Osteoblast (primary cell): ENCODE measurements at regions not wholly inside any gene's neighbourhood (a gene's known extent, or its start where the extent isn't known, plus 50 kb on each side); places are given as distances from the start of the nearest gene placed in this dataset.

Experiments
- DNase-seq: peaks from one replicate; pipeline ENCODE4 v3.0.0; 2011; ENCODE audit warnings: low spot score, mixed read lengths; ENCODE audit not compliant: insufficient read length; ENCODE audit errors: missing footprints
- H2AFZ ChIP-seq: 2 replicates; pipeline ENCODE4 v1.6.0; 2011; ENCODE audit warnings: mild to moderate bottlenecking, low read length
- H3K27ac ChIP-seq: 2 replicates; pipeline ENCODE4 v1.5.1; 2011; ENCODE audit warnings: mild to moderate bottlenecking, low read depth, low read length, moderate library complexity
- H3K27me3 ChIP-seq: 2 replicates; pipeline ENCODE4 v1.6.0; 2012; ENCODE audit warnings: mild to moderate bottlenecking, control low read depth, inconsistent platforms, low read length, moderate library complexity; ENCODE audit not compliant: insufficient read depth
- H3K36me3 ChIP-seq: 2 replicates; pipeline ENCODE4 v1.5.1; 2011; ENCODE audit warnings: mild to moderate bottlenecking, low read length, control low read depth, moderate library complexity; ENCODE audit not compliant: insufficient read depth
- H3K4me1 ChIP-seq: 2 replicates; pipeline ENCODE4 v1.5.1; 2011; ENCODE audit warnings: mild to moderate bottlenecking, low read length, control low read depth, moderate library complexity; ENCODE audit not compliant: insufficient read depth
- H3K4me2 ChIP-seq: 2 replicates; pipeline ENCODE4 v1.6.0; 2011; ENCODE audit warnings: mild to moderate bottlenecking, low read length; ENCODE audit not compliant: insufficient read depth
- H3K4me3 ChIP-seq: fragments of 200-600 bp; sonication (generic); 3 replicates; pipeline ENCODE4 v1.5.1; 2012; ENCODE audit warnings: mild to moderate bottlenecking, low read length, inconsistent platforms; ENCODE audit not compliant: insufficient read depth
- H3K79me2 ChIP-seq: 2 replicates; pipeline ENCODE4 v1.6.0; 2012; ENCODE audit warnings: mild to moderate bottlenecking, low read length, control low read depth, inconsistent platforms; ENCODE audit not compliant: insufficient read depth
- H3K9me3 ChIP-seq: 2 replicates; pipeline ENCODE4 v1.5.1; 2011; ENCODE audit warnings: low read depth, low read length, control low read depth
- H4K20me1 ChIP-seq: 2 replicates; pipeline ENCODE4 v1.6.0; 2012; ENCODE audit warnings: mild to moderate bottlenecking, low read length, control low read depth; ENCODE audit not compliant: insufficient read depth
- TF ChIP-seq, protein P1 (sequence below): IDR thresholded peaks from 2 replicates; pipeline ENCODE4 v1.5.1; 2011; ENCODE audit warnings: mild to moderate bottlenecking, low read depth, low read length, moderate library complexity; ENCODE audit errors: extremely low read depth

DNA sequence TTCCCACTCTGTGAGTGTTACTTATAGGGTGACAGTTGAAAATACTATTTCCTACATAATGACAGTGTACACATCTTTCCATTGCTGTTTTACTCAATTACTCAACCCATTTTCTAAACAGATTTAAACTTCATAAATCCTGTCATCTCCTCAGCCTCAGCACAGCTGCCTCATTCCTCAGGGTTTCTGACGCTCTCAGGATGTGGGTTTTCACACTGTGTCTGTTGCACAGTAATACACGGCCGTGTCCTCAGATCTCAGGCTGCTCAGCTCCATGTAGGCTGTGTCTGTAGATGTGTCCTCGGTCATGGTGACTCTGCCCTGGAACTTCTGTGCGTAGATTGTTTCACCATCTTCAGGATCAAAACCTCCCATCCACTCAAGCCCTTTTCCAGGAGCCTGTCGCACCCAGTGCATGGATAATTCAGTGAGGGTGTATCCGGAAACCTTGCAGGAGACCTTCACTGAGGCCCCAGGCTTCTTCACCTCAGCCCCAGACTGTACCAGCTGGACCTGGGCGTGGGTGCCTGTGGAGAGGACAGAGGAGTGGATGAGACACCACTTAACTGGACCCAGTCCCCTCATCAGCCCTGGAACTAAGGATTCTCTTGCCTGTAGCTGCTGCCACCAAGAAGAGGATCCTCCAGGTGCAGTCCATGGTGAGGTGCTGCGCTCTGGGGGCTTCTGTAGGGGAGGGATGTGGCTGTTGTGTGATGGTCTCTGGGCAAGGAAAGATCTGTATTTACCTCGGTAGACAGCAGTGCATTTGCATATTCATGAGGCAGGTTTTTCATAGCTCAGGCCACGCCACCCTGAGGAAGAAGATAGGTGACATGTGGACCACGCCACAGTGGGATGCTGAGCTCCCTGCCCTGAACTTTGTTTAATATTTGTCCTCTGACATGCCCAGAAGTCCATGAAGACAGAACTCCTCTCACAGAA is 750.2 kb downstream of the TMEM121 start:
- H3K4me2 ChIP-seq: no peak overlapping the region
- no peaks in the 10 kb centered on the region for H4K20me1 ChIP-seq
- H2AFZ ChIP-seq: no peak overlapping the region
- no peaks in the 10 kb centered on the region for H3K36me3 ChIP-seq
- no peak overlapping the region for H3K4me3 ChIP-seq
- no peak overlapping the region for H3K27ac ChIP-seq
- no peaks in the 10 kb centered on the region for H3K27me3 ChIP-seq
- H3K79me2 ChIP-seq: no peaks in the 10 kb centered on the region
- TF ChIP-seq, protein P1, sequence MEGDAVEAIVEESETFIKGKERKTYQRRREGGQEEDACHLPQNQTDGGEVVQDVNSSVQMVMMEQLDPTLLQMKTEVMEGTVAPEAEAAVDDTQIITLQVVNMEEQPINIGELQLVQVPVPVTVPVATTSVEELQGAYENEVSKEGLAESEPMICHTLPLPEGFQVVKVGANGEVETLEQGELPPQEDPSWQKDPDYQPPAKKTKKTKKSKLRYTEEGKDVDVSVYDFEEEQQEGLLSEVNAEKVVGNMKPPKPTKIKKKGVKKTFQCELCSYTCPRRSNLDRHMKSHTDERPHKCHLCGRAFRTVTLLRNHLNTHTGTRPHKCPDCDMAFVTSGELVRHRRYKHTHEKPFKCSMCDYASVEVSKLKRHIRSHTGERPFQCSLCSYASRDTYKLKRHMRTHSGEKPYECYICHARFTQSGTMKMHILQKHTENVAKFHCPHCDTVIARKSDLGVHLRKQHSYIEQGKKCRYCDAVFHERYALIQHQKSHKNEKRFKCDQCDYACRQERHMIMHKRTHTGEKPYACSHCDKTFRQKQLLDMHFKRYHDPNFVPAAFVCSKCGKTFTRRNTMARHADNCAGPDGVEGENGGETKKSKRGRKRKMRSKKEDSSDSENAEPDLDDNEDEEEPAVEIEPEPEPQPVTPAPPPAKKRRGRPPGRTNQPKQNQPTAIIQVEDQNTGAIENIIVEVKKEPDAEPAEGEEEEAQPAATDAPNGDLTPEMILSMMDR: no peak
- H3K9me3 ChIP-seq: no peaks in the 10 kb centered on the region
- DNase-seq: no peak
- no peaks in the 10 kb centered on the region for H3K4me1 ChIP-seq

DNA sequence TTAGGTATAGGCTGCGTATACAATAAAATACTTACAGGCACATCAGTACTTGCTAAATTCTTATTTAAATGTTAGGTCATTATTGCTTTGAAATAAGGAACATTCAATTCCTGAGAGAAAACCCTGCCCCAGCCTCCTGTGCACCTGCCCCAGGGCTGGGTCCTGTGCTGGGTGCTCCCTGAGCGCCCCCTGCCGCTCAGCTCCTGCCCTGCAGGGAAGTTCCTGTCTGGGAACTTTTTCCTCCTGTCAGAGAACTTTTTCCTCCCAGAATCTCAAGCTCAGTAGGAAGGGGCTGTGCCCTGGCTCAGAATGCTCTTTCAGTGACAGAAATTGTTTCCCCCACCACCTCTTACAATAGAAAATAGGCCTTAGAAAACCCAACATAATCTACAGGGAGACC is 751.1 kb downstream of the TMEM121 start:
- Histone ChIP-seq H3K27ac (no peak overlapping the region), H4K20me1 (no peaks in the 10 kb centered on the region), H3K9me3 (no peaks in the 10 kb centered on the region), H3K79me2 (no peaks in the 10 kb centered on the region), H3K4me2 (no peak overlapping the region), H3K27me3 (no peaks in the 10 kb centered on the region), H3K4me3 (no peak overlapping the region), H2AFZ (no peak overlapping the region), H3K36me3 (no peaks in the 10 kb centered on the region), H3K4me1 (no peaks in the 10 kb centered on the region)
- TF ChIP-seq, protein P1: no peak
- no peak for DNase-seq

DNA sequence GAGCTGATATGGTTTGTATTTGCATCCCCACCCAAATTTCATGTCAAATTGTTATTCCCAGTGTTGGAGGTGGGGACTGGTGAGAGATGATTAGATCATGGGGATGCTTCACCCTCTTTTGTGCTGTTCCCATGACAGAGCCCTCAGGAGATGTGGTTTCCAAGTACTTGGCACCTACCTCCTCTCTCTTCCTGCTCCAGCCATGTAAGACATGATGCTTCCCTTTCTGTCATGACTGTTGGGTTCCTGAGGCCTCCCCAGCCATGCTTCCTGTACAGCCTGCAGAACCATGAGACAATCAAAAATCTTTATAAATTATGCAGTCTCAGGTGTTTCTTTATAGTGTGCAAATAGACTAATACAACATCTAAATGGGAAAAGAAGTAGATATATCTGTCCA is 754.5 kb downstream of the TMEM121 start:
- TF ChIP-seq, protein P1: no peak
- Histone ChIP-seq H3K9me3 (no peaks in the 10 kb centered on the region), H3K27me3 (no peaks in the 10 kb centered on the region)

DNA sequence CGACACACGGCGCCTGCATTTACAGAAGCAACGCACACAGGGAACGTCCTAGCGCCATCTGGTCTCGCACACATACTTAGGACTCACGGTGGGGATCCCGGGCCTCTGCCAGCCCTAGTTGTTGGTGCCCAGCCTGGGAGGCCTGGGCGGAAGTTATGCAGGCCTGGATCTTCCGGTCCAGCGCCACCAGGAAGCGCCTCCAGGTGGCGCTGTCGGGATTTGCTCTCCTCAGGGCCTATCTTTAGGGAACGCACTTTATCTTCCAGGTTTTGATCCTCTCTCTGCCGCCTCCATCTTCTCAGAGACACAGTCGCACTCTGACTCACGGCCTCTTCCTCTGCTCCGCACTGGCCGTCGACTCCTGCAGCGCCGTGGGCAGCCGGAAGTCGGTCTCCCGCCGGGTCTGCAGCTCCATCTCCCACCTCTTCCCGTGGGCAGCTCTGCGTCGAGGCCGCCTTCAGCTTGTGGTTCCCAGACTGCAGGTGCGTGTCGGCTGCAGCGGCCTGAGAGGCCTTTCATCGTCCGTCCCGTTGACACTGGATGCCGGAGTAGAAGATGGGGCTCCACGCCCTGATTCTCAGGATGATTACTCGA is 760.4 kb downstream of the TMEM121 start:
- Histone ChIP-seq H3K4me2 (no peak overlapping the region), H3K27me3 (no peaks in the 10 kb centered on the region), H3K79me2 (no peaks in the 10 kb centered on the region), H4K20me1 (no peaks in the 10 kb centered on the region), H3K36me3 (no peaks in the 10 kb centered on the region), H3K4me3 (no peak overlapping the region), H3K4me1 (no peaks in the 10 kb centered on the region), H2AFZ (no peak overlapping the region), H3K27ac (no peak overlapping the region), H3K9me3 (no peaks in the 10 kb centered on the region)
- DNase-seq: no peak
- TF ChIP-seq, protein P1: no peak

More for the DNA sequence above, 754.5 kb downstream of the TMEM121 start:
- Histone ChIP-seq H3K4me1 (no peaks in the 10 kb centered on the region), H4K20me1 (no peaks in the 10 kb centered on the region), H3K79me2 (no peaks in the 10 kb centered on the region), H3K4me2 (no peak overlapping the region), H3K27ac (no peak overlapping the region), H3K36me3 (no peaks in the 10 kb centered on the region), H2AFZ (no peak overlapping the region), H3K4me3 (no peak overlapping the region)
- DNase-seq: no peak
